Transverse colon (tissue), 4 donors: ENCODE measurements at regions not wholly inside any gene's neighbourhood (a gene's known extent, or its start where the extent isn't known, plus 50 kb on each side); places are given as distances from the start of the nearest gene placed in this dataset.

Experiments
- POLR2A ChIP-seq: fragments of 450-650 bp; IDR thresholded peaks from one replicate; pipeline ENCODE4 v1.6.1; 2016; ENCODE audit warnings: antibody characterized with exemption, mild to moderate bottlenecking, moderate library complexity
- POLR2AphosphoS5 ChIP-seq, 3 donors: sonication (generic); formaldehyde crosslinking; IDR thresholded peaks; one replicate each; pipeline ENCODE4 v1.6.1; 2016; ENCODE audit warnings: antibody characterized with exemption in 3 of 3
- TF ChIP-seq, protein P1 (sequence below), 5 experiments: fragments of 200-600 bp in 3 of 5; fragments of 450-650 bp in 2 of 5; sonication (generic) in 3 of 5; IDR thresholded peaks; 1 replicate in 2 of 5; 2 replicates in 3 of 5; pipeline ENCODE4 v1.5.1; 2016 to 2017; ENCODE audit warnings: antibody characterized with exemption in 5 of 5, inconsistent platforms in 3 of 5, mild to moderate bottlenecking in 2 of 5, moderate library complexity in 1 of 5

DNA sequence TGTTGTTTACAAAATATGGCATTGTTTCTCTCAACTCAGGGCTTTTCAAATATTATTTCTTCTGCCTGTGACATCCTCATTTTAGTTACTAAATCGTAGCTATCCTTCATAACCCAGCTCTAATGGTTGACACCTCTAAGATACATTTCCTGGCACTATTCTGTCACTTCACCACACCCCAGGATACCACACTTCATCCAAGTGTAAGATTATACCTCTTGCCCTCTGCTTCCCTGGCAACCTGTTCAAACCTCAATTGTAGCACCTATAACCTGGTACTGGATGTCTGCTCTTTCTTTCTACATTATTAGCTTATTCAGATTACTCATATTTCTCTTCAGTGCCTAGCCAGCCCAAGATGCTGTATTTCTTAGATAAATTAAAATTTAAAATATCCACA, 175.7 kb upstream of the SPIN4 start:
- TF ChIP-seq, protein P1, sequence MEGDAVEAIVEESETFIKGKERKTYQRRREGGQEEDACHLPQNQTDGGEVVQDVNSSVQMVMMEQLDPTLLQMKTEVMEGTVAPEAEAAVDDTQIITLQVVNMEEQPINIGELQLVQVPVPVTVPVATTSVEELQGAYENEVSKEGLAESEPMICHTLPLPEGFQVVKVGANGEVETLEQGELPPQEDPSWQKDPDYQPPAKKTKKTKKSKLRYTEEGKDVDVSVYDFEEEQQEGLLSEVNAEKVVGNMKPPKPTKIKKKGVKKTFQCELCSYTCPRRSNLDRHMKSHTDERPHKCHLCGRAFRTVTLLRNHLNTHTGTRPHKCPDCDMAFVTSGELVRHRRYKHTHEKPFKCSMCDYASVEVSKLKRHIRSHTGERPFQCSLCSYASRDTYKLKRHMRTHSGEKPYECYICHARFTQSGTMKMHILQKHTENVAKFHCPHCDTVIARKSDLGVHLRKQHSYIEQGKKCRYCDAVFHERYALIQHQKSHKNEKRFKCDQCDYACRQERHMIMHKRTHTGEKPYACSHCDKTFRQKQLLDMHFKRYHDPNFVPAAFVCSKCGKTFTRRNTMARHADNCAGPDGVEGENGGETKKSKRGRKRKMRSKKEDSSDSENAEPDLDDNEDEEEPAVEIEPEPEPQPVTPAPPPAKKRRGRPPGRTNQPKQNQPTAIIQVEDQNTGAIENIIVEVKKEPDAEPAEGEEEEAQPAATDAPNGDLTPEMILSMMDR (IDR thresholded peaks at IDR 0.05), result no peak
- no peak for TF ChIP-seq POLR2A
- no peak for TF ChIP-seq POLR2AphosphoS5 (IDR thresholded peaks at IDR 0.05)
